Esophagus (tissue), 2 donors: ENCODE measurements at regions not wholly inside any gene's neighbourhood (a gene's known extent, or its start where the extent isn't known, plus 50 kb on each side); places are given as distances from the start of the nearest gene placed in this dataset.
"Not testable (repeated sequence)": the region's sequence is repeated elsewhere in the genome, so short reads cannot be mapped to it uniquely, and the experiment has no call there.

Experiments used
- H3K27ac ChIP-seq, 2 donors: one replicate each; pipeline ENCODE4 v1.5.1; 2013; ENCODE audit warnings: low read depth in 2 of 2, mild to moderate bottlenecking in 2 of 2, inconsistent platforms in 1 of 2, low read length in 1 of 2, moderate library complexity in 1 of 2
- H3K27me3 ChIP-seq, 2 donors: one replicate each; pipeline ENCODE4 v1.6.1; 2013; ENCODE audit warnings: low read length in 2 of 2, control low read depth in 1 of 2, mild to moderate bottlenecking in 1 of 2; ENCODE audit not compliant: insufficient read depth in 2 of 2, control insufficient read depth in 1 of 2
- H3K36me3 ChIP-seq, 2 donors: one replicate each; pipeline ENCODE4 v1.6.1; 2013; ENCODE audit warnings: low read length in 1 of 2; ENCODE audit not compliant: control insufficient read depth in 2 of 2, insufficient read depth in 2 of 2
- H3K4me1 ChIP-seq, 2 donors: one replicate each; pipeline ENCODE4 v1.6.1; 2013; ENCODE audit warnings: low read length in 1 of 2; ENCODE audit not compliant: control insufficient read depth in 2 of 2, insufficient read depth in 2 of 2
- H3K4me3 ChIP-seq, 2 donors: one replicate each; pipeline ENCODE4 v1.5.1; 2013; ENCODE audit warnings: low read length in 2 of 2, mild to moderate bottlenecking in 2 of 2, low read depth in 1 of 2, moderate library complexity in 1 of 2
- H3K9me3 ChIP-seq, 2 donors: one replicate each; pipeline ENCODE4 v1.6.1; 2013; ENCODE audit warnings: mild to moderate bottlenecking in 2 of 2, low read depth in 1 of 2, low read length in 1 of 2, moderate library complexity in 1 of 2; ENCODE audit not compliant: control insufficient read depth in 2 of 2, insufficient read depth in 1 of 2
- WGBS, 2 donors: extraction: QIAGEN DNeasy Blood & Tissue Kit; methylation state at CpG; one replicate each; pipeline ENCODE4 v1.1.7; 2013; 5-methylcytosine and 5-hydroxymethylcytosine counted together
- donor health status: healthy with polysubstance abuse.
- donor health status: Bipolar disorder and iron deficiency.

DNA sequence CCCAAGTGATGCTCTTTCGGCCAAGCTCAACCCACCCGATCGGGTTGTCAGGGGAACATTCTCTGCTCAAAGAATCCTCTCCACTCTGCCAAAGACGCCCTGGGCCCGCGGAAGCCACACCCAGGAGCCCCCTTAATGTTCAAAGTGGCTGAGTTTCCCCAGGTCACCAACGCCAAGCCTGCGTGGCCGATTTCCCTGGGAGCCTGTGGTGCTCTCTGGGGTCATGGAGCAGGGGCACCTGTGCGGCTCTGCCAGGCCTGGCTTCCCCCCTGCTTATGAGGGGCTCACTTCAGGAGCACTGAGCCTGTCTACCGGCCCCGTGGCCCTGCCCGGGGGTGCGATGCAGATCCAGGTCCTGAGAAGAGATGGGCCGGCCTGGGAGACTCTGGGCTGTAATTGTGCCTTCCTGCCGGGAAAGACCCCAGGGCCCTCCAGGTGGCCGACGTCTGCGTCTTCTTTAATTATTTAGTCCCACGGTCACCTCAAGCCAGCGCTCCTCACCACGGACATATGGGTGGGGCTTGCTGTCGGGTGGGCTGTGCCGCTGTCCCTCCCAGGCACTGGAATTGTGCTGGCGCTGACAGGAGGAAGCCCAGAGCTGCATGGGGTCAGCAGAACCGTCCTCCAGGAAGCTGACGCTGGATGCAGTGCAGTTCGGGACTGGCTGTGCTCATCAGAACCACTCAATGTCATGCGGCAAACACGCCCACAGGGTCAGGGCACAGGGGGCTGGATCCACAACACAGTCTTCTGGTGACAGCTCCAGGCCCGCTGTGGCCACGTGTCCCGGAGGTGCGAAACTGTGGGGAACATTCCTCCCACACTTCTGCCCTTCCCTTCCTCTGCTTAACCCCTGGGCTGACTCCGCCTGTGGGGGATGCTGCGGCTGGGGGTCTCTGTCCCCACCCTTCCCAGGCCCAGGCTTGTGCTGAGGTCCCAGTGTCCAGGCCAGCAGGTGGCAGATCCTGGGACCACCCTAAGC lies 267.6 kb upstream of the SFSWAP start:
- Histone ChIP-seq H3K36me3 (no peaks in the 10 kb centered on the region), H3K4me3 (no peak overlapping the region), H3K27me3 (no peaks in the 10 kb centered on the region), H3K4me1 (no peaks in the 10 kb centered on the region), H3K9me3 (peaks cover 0 to 3% of the 10 kb centered on the region in 2 donors), H3K27ac (no peak overlapping the region)
- 82% methylated on average over 36 of the region's 36 CpGs for WGBS, 2 donors

DNA sequence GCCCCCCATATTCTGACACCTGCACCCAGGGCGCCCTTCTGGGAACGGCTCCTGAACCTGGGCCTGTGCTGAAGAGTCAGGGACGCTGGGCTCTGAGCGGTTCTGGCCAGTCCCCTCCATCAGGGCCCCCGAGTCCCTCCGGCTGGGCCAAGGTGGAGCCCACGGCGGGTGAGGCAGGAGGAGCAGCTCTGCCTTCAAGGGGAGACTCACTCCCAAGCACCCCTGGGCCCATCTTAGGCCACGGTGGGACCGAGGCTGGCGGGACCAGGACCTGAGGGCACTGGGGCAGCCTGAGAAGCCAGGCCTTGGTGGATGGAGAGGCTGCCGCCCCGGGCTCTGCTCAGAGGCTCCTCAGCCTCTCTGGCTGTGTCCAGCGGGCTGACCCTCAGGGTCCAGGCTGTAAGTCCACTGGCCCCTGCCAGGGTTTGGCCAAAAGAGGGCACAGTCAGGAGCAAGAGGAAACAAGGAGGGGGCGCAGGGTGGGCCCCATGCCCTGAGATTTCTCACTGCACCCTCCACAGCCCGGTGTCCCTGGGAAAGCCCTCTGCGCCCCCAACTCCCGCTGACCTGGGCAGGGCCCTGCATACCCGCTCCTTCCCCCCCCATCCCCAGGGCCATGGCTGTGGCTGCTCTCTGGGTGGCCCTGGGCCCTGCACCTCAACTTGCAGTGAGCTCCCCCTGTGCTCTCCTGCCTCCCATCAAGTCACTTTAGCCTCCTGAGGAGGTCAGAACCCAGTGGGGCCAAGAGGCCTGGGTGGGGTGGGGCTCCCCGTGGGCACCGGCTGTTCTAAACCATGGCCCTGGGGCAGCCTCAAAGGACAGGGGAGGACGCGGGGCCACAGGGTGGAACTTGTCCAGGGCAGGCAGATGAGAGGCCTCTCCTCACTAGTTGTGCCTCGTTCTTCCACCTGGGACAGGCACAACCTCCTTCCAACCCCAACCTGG lies 266.4 kb upstream of the SFSWAP start:
- H3K27me3 ChIP-seq, result no peaks in the 10 kb centered on the region
- no peaks in the 10 kb centered on the region for H3K36me3 ChIP-seq
- no peak overlapping the region for H3K27ac ChIP-seq
- WGBS, 2 donors, result 86 to 90% methylated on average over 24 of the region's 24 CpGs
- H3K4me1 ChIP-seq, result no peaks in the 10 kb centered on the region
- H3K4me3 ChIP-seq, result no peak overlapping the region
- peaks cover 0 to 7% of the 10 kb centered on the region in 2 donors for H3K9me3 ChIP-seq

DNA sequence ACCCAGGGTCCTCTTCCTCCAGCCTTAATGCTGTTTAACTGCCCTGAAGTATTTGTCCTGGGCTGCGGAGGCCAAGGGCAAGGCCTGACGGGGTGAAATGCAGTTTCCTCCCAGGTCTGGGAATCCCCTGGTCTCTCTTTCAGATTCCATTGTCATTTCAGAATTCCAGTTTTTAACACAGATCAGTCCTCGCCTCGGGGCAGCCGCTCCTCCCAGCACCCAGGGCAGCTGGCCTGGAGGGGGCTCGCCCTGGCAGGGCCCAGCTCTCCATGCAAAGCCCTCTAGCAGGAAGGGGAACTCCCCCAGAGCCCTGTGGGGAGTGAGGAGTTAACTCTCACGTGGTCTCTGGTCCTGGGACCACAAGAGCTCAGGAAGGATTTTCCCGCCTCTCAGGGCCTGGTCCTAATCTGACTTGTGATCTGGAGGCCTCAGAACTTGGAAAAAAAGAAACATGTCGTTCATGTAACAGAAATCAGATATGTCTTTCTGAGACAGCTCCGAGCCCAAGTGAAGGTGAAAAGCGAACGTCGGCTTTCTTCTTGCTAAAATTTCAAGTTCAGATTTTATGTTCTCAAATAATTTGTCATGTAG lies 265.6 kb upstream of the SFSWAP start:
- Histone ChIP-seq H3K27me3 (no peaks in the 10 kb centered on the region), H3K4me3 (no peak overlapping the region), H3K9me3 (peaks cover 0 to 7% of the 10 kb centered on the region in 2 donors), H3K36me3 (no peaks in the 10 kb centered on the region), H3K27ac (no peak overlapping the region), H3K4me1 (no peaks in the 10 kb centered on the region)
- 47 to 59% methylated on average over 13 of the region's 13 CpGs for WGBS, 2 donors

DNA sequence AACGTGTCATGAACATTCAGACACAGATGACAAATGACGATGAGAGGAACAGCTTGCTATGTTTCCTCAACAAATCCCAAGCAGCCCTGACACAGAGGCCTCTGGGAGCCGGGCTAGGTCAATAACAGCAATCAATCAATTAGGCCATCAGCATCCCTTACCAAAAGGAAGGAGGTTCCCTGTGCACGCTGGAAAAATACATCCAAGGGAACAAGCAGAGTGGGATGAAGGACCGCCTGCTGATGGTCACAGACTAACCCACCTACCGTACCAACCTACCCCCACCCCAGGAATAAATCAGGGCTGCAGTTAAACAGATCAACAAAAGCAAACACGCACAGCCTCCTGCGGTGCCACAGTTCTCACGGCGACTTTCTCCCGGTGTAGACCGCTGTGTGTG lies 265.1 kb upstream of the SFSWAP start:
- H3K27ac ChIP-seq, result no peak overlapping the region

DNA sequence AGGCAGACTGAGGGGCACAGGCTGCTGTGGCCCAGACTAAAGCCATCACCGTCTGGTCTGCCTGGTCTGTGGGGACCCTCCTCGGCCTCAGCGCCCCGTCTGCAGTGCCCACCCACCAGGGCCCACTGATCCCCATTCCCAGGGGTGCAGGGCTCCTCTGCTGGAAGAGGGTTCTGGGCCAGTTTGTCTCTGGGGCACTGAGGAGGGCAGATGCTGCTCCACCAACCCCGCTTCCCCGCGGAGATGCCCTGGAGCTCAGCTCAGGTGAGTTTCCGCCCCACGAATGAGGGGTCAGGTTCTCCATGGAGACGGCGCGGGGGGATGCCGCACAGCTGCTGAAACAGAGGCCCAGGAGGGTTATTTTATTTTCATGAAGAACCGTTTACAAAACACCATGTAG lies 263.3 kb upstream of the SFSWAP start:
- H3K27ac ChIP-seq, H3K36me3 ChIP-seq, H3K4me3 ChIP-seq, H3K4me1 ChIP-seq, H3K9me3 ChIP-seq, H3K27me3 ChIP-seq: not testable (repeated sequence)
- 87 to 93% methylated on average over 12 to 14 of the region's 14 CpGs for WGBS, 2 donors

More for the DNA sequence above, 265.1 kb upstream of the SFSWAP start:
- H3K36me3 ChIP-seq, result no peaks in the 10 kb centered on the region
- 53 to 68% methylated on average over 11 to 12 of the region's 12 CpGs for WGBS, 2 donors
- no peaks in the 10 kb centered on the region for H3K4me1 ChIP-seq
- H3K27me3 ChIP-seq, result no peaks in the 10 kb centered on the region
- H3K9me3 ChIP-seq, result peaks cover 0 to 7% of the 10 kb centered on the region in 2 donors
- no peak overlapping the region for H3K4me3 ChIP-seq

DNA sequence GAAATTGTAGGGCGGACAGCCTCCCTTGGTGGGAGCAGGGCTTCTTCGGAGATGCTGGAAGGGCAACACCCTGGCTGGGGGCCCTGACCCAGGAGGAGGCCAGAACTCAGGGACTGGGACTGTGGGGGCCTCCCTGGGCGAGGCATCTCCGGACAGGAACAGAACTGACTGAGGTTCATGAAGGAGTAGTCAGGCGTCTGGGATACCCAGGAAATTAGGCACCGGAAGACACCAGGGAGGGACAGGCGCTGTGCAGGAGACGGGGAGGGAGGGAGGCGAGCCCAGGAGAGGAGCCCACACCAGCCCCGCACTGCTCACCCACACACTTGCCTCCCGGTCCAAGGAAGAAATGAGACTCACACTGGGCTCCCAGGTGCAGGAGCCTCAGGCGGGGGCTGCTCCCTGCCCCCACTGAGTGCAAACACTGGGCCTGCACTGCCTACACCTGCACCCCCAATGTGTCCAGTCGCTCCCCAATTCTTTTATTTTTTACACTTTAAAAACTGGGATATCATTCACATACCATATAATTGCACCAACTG lies 262.6 kb upstream of the SFSWAP start:
- no peaks in the 10 kb centered on the region for H3K4me1 ChIP-seq
- H3K27me3 ChIP-seq, result no peaks in the 10 kb centered on the region
- WGBS, 2 donors, result 83 to 87% methylated on average over 11 to 13 of the region's 13 CpGs
- no peaks in the 10 kb centered on the region for H3K36me3 ChIP-seq
- H3K9me3 ChIP-seq, result peaks cover 0 to 6% of the 10 kb centered on the region in 2 donors
- no peak overlapping the region for H3K4me3 ChIP-seq
- no peak overlapping the region for H3K27ac ChIP-seq

DNA sequence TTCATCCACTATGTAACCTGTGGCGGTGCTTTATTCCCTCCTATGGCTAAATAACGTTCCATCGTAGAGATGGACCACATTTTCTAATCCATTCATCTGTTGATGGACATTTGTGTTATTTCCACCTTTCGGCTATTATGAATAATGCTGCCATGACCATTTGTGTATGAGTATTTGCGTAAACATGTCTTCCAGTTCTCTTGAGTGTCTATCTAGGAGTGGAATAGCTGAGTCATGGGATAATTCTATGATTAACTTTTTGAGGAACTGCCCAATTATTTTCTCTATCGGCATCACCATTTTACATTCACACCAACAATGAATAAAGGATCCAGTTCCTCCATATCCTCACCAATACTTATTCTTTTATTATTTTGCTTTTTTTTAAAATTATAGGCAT lies 261.9 kb upstream of the SFSWAP start:
- no peaks in the 10 kb centered on the region for H3K4me1 ChIP-seq
- H3K27me3 ChIP-seq, result no peaks in the 10 kb centered on the region
- no peaks in the 10 kb centered on the region for H3K36me3 ChIP-seq
- 85 to 88% methylated on average over 6 of the region's 6 CpGs for WGBS, 2 donors
- no peak overlapping the region for H3K27ac ChIP-seq
- no peak overlapping the region for H3K4me3 ChIP-seq
- peaks cover 0 to 6% of the 10 kb centered on the region in 2 donors for H3K9me3 ChIP-seq

DNA sequence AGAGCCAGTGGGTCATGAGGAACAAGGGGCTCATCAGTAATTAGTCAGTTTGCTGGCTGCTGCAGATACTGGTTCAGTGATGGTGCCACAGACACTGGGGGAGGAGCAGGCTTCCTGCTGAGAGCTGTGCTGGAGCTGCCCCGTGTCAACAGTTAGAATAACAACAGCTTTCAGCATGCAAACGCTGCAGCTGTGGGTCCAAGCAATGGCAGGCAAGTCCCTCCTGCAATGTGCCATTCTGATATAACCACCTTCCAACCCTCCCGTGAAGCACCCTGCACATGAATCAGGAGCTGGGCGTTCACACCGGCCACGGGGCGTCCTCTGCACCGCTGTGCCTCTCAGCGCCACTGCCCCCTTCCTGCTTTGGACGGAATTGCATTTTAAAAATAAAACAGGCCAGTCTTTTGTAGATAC lies 258.4 kb upstream of the SFSWAP start:
- Histone ChIP-seq H3K9me3 (peaks cover 0 to 6% of the 10 kb centered on the region in 2 donors), H3K27ac (no peak overlapping the region), H3K4me3 (no peak overlapping the region), H3K36me3 (no peaks in the 10 kb centered on the region), H3K4me1 (no peaks in the 10 kb centered on the region), H3K27me3 (no peaks in the 10 kb centered on the region)
- WGBS, 2 donors, result 4 to 9% methylated on average over 10 of the region's 10 CpGs
